Mesenchymal stem cell (in vitro differentiated cells and primary cell): ENCODE measurements at regions not wholly inside any gene's neighbourhood (a gene's known extent, or its start where the extent isn't known, plus 50 kb on each side); places are given as distances from the start of the nearest gene placed in this dataset.
A peak's percentile ranks its signal among the peaks of the same experiment; 100 is the strongest.

Source experiments
- DNase-seq: peaks from one replicate; pipeline ENCODE4 v3.0.0-alpha.2; 2013
- H2AFZ ChIP-seq: one replicate; pipeline ENCODE4 v1.6.1; 2013; ENCODE audit warnings: low read depth, mild to moderate bottlenecking, control low read depth, inconsistent platforms, low read length, moderate library complexity
- H2AK5ac ChIP-seq: 2 replicates; pipeline ENCODE4 v1.6.1; 2013; ENCODE audit warnings: low read length, moderate library complexity, mild to moderate bottlenecking, inconsistent platforms; ENCODE audit not compliant: severe bottlenecking
- H2BK120ac ChIP-seq: one replicate; pipeline ENCODE4 v1.6.1; 2013; ENCODE audit warnings: low read depth, mild to moderate bottlenecking, inconsistent platforms, low read length, moderate library complexity
- H2BK12ac ChIP-seq, 2 experiments: one replicate each; pipeline ENCODE4 v1.6.1; 2013; ENCODE audit warnings: inconsistent platforms in 2 of 2, low read length in 2 of 2, mild to moderate bottlenecking in 2 of 2, moderate library complexity in 2 of 2, control low read depth in 1 of 2
- H2BK15ac ChIP-seq: one replicate; pipeline ENCODE4 v1.6.1; 2013; ENCODE audit warnings: mild to moderate bottlenecking, low read depth, inconsistent platforms; ENCODE audit not compliant: poor library complexity, severe bottlenecking
- H2BK5ac ChIP-seq: 2 replicates; pipeline ENCODE4 v1.6.1; 2013; ENCODE audit warnings: low read depth, mild to moderate bottlenecking, low read length, control low read depth, inconsistent platforms; ENCODE audit not compliant: poor library complexity, severe bottlenecking
- H3K14ac ChIP-seq, 2 experiments: one replicate each; pipeline ENCODE4 v1.6.1; 2013; ENCODE audit warnings: inconsistent platforms in 2 of 2, low read length in 2 of 2, control low read depth in 1 of 2, mild to moderate bottlenecking in 1 of 2, moderate library complexity in 1 of 2
- H3K18ac ChIP-seq, 2 experiments: one replicate each; pipeline ENCODE4 v1.6.1; 2013; ENCODE audit warnings: inconsistent platforms in 2 of 2, low read length in 2 of 2, control low read depth in 1 of 2, low read depth in 1 of 2, mild to moderate bottlenecking in 1 of 2
- H3K23ac ChIP-seq, 2 experiments: one replicate each; pipeline ENCODE4 v1.6.1; 2013; ENCODE audit warnings: inconsistent platforms in 2 of 2, low read length in 2 of 2, mild to moderate bottlenecking in 2 of 2, moderate library complexity in 2 of 2, control low read depth in 1 of 2
- H3K27ac ChIP-seq: 2 replicates; pipeline ENCODE4 v1.5.1; 2013; ENCODE audit warnings: mild to moderate bottlenecking, moderate library complexity, low read length, control low read depth, inconsistent platforms; ENCODE audit not compliant: poor library complexity, severe bottlenecking
- H3K27me3 ChIP-seq, 2 experiments: 2 replicates each; pipeline versions ENCODE4 v1.6.1 to v1.7.0; 2013; ENCODE audit warnings: low read length in 2 of 2, mild to moderate bottlenecking in 2 of 2, moderate library complexity in 2 of 2, control low read depth in 1 of 2, inconsistent platforms in 1 of 2; ENCODE audit not compliant: control insufficient read depth in 1 of 2, insufficient read depth in 1 of 2
- H3K36me3 ChIP-seq, 2 experiments: 2 replicates each; pipeline versions ENCODE4 v1.6.1 to v1.7.0; 2013; ENCODE audit warnings: low read length in 2 of 2, control low read depth in 1 of 2, inconsistent platforms in 1 of 2, low read depth in 1 of 2, mild to moderate bottlenecking in 1 of 2; ENCODE audit not compliant: insufficient read depth in 2 of 2, control insufficient read depth in 1 of 2
- H3K4ac ChIP-seq, 2 experiments: one replicate each; pipeline ENCODE4 v1.6.1; 2013; ENCODE audit warnings: inconsistent platforms in 2 of 2, low read length in 2 of 2, mild to moderate bottlenecking in 2 of 2, moderate library complexity in 2 of 2, control low read depth in 1 of 2, low read depth in 1 of 2
- H3K4me1 ChIP-seq: 2 replicates; pipeline ENCODE4 v1.6.1; 2013; ENCODE audit warnings: low read depth, low read length, control low read depth; ENCODE audit not compliant: control insufficient read depth, insufficient read depth
- H3K4me2 ChIP-seq: 2 replicates; pipeline ENCODE4 v1.6.1; 2013; ENCODE audit warnings: low read length, mild to moderate bottlenecking, inconsistent platforms; ENCODE audit not compliant: poor library complexity, severe bottlenecking
- H3K4me3 ChIP-seq, 2 experiments: 2 replicates each; pipeline versions ENCODE4 v1.5.1 to v1.7.0; 2013; ENCODE audit warnings: low read length in 2 of 2, mild to moderate bottlenecking in 2 of 2, control low read depth in 1 of 2, low read depth in 1 of 2; ENCODE audit not compliant: insufficient read depth in 1 of 2
- H3K79me1 ChIP-seq: replicated peaks from 2 replicates; pipeline ENCODE4 v1.6.1; 2013; ENCODE audit warnings: mild to moderate bottlenecking, control low read depth, low read length, inconsistent platforms; ENCODE audit not compliant: poor library complexity, severe bottlenecking
- H3K9ac ChIP-seq: 2 replicates; pipeline ENCODE4 v1.7.0; 2013; ENCODE audit warnings: mild to moderate bottlenecking, low read length, moderate library complexity
- H3K9me3 ChIP-seq: 2 replicates; pipeline ENCODE4 v1.7.0; 2013; ENCODE audit warnings: mild to moderate bottlenecking, low read length; ENCODE audit not compliant: control insufficient read depth
- H4K8ac ChIP-seq: one replicate; pipeline ENCODE4 v1.6.1; 2013; ENCODE audit warnings: inconsistent platforms, mild to moderate bottlenecking, low read length, moderate library complexity
- H4K91ac ChIP-seq: one replicate; pipeline ENCODE4 v1.6.1; 2013; ENCODE audit warnings: mild to moderate bottlenecking, low read length, inconsistent platforms
- WGBS: methylation state at CpG from one replicate; pipeline ENCODE4 v1.1.7; 2013; ENCODE audit warnings: mixed read lengths; 5-methylcytosine and 5-hydroxymethylcytosine counted together

GRCh38 chr4:3648195-3648594, 116.0 kb upstream of the LRPAP1 start:
- Histone ChIP-seq H3K18ac (no peak overlapping the region), H3K79me1 (no peaks in the 10 kb centered on the region), H3K23ac (no peak overlapping the region), H3K27me3 (peaks cover 57 to 90% of the 10 kb centered on the region in 2 experiments), H2BK15ac (no peak overlapping the region), H4K8ac (no peak overlapping the region), H3K9me3 (no peaks in the 10 kb centered on the region), H3K4ac (no peak overlapping the region), H2BK12ac (no peak overlapping the region), H3K4me3 (no peak overlapping the region), H2AFZ (no peak overlapping the region), H2BK5ac (no peak overlapping the region), H3K27ac (no peak overlapping the region), H3K4me2 (no peak overlapping the region), H3K9ac (no peak overlapping the region), H3K36me3 (no peaks in the 10 kb centered on the region), H4K91ac (no peak overlapping the region), H3K4me1 (peaks cover 19% of the 10 kb centered on the region), H2AK5ac (no peak overlapping the region), H2BK120ac (no peak overlapping the region), H3K14ac (no peak overlapping the region)
- no peak for DNase-seq
- WGBS, result 88% methylated on average over 16 of the region's 16 CpGs

GRCh38 chr4:3647421-3647820, 115.2 kb upstream of the LRPAP1 start:
- Histone ChIP-seq H3K36me3 (no peaks in the 10 kb centered on the region), H3K4ac (no peak overlapping the region), H3K14ac (no peak overlapping the region), H3K23ac (no peak overlapping the region), H3K27ac (no peak overlapping the region), H3K9ac (no peak overlapping the region), H3K79me1 (no peaks in the 10 kb centered on the region), H3K4me2 (no peak overlapping the region), H2AFZ (no peak overlapping the region), H2BK5ac (no peak overlapping the region), H3K4me3 (no peak overlapping the region), H2AK5ac (no peak overlapping the region), H2BK120ac (no peak overlapping the region), H3K4me1 (peaks cover 17% of the 10 kb centered on the region), H4K8ac (no peak overlapping the region), H2BK12ac (no peak overlapping the region), H3K9me3 (no peaks in the 10 kb centered on the region), H2BK15ac (no peak overlapping the region), H4K91ac (no peak overlapping the region), H3K27me3 (peaks cover 59 to 84% of the 10 kb centered on the region in 2 experiments), H3K18ac (no peak overlapping the region)
- DNase-seq, result no peak
- WGBS, result 87% methylated on average over 12 of the region's 12 CpGs

- Histone ChIP-seq H3K36me3 (no peaks in the 10 kb centered on the region), H3K9ac (peak overlapping the region; percentile 26), H3K23ac (no peak overlapping the region), H3K27me3 (peaks cover 50 to 76% of the 10 kb centered on the region in 2 experiments), H3K4me2 (no peak overlapping the region), H3K18ac (no peak overlapping the region), H2AFZ (no peak overlapping the region), H3K27ac (no peak overlapping the region), H2AK5ac (no peak overlapping the region), H3K14ac (no peak overlapping the region), H2BK15ac (no peak overlapping the region), H3K4me1 (peaks cover 5% of the 10 kb centered on the region), H3K9me3 (no peaks in the 10 kb centered on the region), H3K4ac (no peak overlapping the region), H2BK120ac (no peak overlapping the region), H4K8ac (no peak overlapping the region), H3K4me3 (no peak overlapping the region), H3K79me1 (no peaks in the 10 kb centered on the region), H4K91ac (no peak overlapping the region), H2BK12ac (no peak overlapping the region), H2BK5ac (no peak overlapping the region)
- WGBS, result 82% methylated on average over 25 of the region's 28 CpGs
- DNase-seq, result no peak
Observed at GRCh38 chr4:3645711-3646679, 113.8 kb upstream of the LRPAP1 start.

DNA sequence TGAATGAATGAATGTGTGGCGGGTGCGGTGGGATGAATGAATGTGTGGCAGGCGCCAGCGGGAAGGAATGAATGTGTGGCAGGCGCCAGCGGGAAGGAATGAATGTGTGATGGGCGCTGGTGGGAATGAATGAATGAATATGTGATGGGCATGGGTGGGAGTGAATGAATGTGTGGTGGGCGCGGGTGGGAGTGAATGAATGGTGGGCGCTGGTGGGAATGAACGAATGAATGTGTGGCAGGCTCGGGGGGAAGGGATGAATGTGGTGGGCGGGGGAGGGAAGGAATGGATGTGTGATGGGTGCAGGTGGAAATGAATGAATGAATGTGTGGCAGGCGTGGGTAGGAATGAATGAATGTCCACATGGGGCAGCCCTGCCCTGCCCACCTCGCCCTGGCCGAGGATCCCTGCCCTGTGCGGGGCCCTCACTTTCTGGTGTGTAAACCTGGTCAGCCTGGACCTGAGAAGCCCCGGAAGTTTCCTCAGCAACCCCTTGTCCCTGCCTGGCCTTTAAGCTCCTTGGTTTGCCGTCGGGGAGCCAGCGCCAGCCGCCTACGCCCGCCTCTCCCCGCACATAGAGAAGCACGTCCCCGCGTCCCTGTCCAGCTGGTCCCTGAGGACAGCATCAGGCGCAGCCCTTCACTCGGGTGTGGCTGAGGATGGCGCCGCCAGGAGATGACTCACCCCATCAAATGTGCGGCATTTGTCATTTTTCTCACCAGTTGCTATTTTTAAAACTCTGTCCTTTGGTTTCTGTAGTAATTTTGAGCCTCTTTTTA, 112.8 kb upstream of the LRPAP1 start:
- H3K14ac ChIP-seq, result no peak overlapping the region
- H2AK5ac ChIP-seq, result no peak overlapping the region
- no peak overlapping the region for H4K8ac ChIP-seq
- no peak overlapping the region for H2BK5ac ChIP-seq
- H3K79me1 ChIP-seq, result no peaks in the 10 kb centered on the region
- WGBS, result 77% methylated on average over 31 of the region's 33 CpGs
- H3K4me3 ChIP-seq, result no peak overlapping the region
- no peak overlapping the region for H3K4ac ChIP-seq
- H3K4me2 ChIP-seq, result no peak overlapping the region
- H3K27me3 ChIP-seq, result peaks cover 46 to 75% of the 10 kb centered on the region in 2 experiments
- DNase-seq, result peak; percentile 6
- H2BK15ac ChIP-seq, result no peak overlapping the region
- H3K23ac ChIP-seq, result no peak overlapping the region
- H3K4me1 ChIP-seq, result peaks cover 7% of the 10 kb centered on the region
- H3K9ac ChIP-seq, result peak overlapping the region; percentile 26
- no peaks in the 10 kb centered on the region for H3K36me3 ChIP-seq
- H2BK120ac ChIP-seq, result no peak overlapping the region
- H2BK12ac ChIP-seq, result no peak overlapping the region
- no peak overlapping the region for H3K27ac ChIP-seq
- no peaks in the 10 kb centered on the region for H3K9me3 ChIP-seq
- no peak overlapping the region for H3K18ac ChIP-seq
- no peak overlapping the region for H4K91ac ChIP-seq
- H2AFZ ChIP-seq, result no peak overlapping the region
